ENCODE measurements at regions not wholly inside any gene's neighbourhood (a gene's known extent, or its start where the extent isn't known, plus 50 kb on each side); places are given as distances from the start of the nearest gene placed in this dataset.
"Not testable (repeated sequence)": the region's sequence is repeated elsewhere in the genome, so short reads cannot be mapped to it uniquely, and the experiment has no call there.

DNA sequence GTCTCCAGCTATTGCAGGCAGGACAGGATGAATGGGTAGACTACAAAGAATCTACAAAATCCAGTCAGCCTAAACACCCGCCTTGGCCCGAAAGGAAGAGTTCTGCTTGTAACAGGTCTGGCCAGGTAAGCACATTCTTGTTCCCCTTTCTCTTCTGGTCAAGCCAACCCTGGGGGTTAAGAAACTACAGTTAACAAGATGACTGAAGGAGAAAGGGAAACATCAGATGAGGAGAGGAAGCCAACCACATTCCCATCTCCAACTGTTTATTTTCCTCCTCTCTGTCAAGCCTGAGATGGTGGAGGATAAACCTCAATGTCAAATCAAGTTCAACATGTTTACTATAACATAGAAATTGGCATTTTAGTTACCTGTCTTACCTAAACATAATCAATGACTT is 198.9 kb downstream of the IPMK start:
- DNase-seq (ENCODE audit: low read depth in 2 of 2, low spot score in 1 of 2) = no peak

GRCh38 chr10:58066979-58067378 is 200.7 kb downstream of the IPMK start:
- no peak for DNase-seq (ENCODE audit: low read depth in 2 of 2, low spot score in 1 of 2)

GRCh38 chr10:58066126-58066525 is 201.6 kb downstream of the IPMK start:
- DNase-seq (ENCODE audit: low read depth in 2 of 2, low spot score in 1 of 2) = no peak

- no peak for DNase-seq (ENCODE audit: low read depth in 2 of 2, low spot score in 1 of 2)
Measured at GRCh38 chr10:58065529-58065815, 202.2 kb downstream of the IPMK start.

DNA sequence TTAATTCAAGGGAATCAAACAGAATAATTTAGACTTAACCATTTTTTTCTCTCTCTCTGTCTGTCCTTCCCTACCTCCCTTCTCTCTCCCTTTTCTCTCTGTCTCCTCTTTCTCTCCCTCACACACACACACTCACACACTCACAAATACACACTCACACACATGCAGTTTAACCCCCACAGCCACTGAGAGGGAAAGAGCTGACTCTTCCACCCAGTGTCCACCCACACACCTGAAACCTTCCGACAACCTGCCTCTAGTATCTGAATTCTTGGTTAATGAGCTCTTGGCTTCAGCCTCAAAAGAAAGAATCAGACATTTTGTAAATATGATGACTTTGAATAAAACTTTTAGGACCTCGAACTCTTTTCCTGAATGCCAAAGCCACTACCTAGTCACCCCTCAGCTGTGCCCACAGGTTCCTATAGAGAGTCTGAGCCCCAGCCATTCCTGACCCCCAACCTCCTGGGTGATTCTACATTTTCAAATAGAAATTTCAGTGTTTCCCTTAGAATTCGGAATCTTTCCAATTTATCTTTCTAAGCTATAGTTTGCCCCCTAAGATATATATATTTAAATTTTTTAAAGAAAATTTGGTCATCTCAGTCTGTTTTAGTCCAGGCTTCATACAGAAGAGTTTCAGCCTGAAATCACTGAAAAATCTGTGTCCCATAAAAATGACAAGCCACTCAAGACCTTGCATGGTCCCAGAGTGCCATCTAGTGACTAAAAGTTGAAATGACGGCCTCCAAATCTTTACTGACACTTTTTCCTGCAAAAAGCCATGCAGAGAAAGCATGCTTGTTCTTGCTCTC is 202.8 kb downstream of the IPMK start:
- DNase-seq (ENCODE audit: low read depth in 2 of 2, low spot score in 1 of 2) = peak in 1 of 2 donors; percentile 1

GRCh38 chr10:58063861-58064480 is 203.7 kb downstream of the IPMK start:
- DNase-seq (ENCODE audit: low read depth in 2 of 2, low spot score in 1 of 2) = no peak

- DNase-seq (ENCODE audit: low read depth in 2 of 2, low spot score in 1 of 2) = not testable (repeated sequence)
Measured at GRCh38 chr10:58058683-58059082, 209.0 kb downstream of the IPMK start.

DNA sequence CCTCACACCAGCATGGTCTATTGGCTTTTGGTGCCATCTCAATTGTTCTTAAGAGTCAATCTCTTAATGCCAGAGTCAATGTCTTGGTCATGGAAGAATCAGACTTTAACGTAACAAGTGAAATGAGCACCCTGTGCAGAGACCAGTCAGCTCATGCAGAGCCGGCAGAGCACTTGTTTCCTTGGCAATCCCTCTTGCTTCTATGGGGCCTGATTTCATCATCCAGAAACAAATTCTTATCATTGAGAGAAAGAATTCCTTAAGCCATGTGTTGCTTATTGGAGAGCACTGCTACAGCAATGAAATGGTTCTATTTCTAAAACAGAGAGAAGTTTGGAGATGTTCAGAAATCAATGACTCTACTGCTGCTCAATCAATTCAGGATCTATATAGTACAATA is 212.8 kb downstream of the IPMK start:
- DNase-seq (ENCODE audit: low read depth in 2 of 2, low spot score in 1 of 2) = no peak

- no peak for DNase-seq (ENCODE audit: low read depth in 2 of 2, low spot score in 1 of 2)
Measured at GRCh38 chr10:58052772-58053171, 214.9 kb downstream of the IPMK start.

DNA sequence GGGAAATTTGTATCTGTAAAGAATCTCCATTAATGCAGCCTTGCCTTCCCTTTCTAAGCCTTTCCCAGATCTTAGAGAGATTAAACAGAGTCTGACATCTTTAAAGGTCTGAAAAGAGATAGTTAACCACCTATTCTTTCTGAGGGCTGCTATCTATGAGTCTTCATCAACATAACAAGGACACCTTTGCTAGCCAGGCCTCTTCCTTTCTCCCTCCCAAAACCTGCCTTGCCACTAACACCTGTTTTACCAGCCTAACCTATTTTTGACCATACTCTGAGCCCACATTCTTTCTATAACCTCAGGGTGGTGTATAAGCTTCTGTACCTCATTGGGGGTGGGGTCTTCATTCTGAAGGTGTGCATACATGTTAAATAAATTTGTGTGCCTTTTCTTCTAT is 217.1 kb downstream of the IPMK start:
- no peak for DNase-seq (ENCODE audit: low read depth in 2 of 2, low spot score in 1 of 2)

GRCh38 chr10:58048936-58049335 is 218.8 kb downstream of the IPMK start:
- DNase-seq (ENCODE audit: low read depth in 2 of 2, low spot score in 1 of 2) = no peak

- no peak for DNase-seq (ENCODE audit: low read depth in 2 of 2, low spot score in 1 of 2)
Measured at GRCh38 chr10:58044072-58044471, 223.6 kb downstream of the IPMK start.

GRCh38 chr10:58041901-58042300 is 225.8 kb downstream of the IPMK start:
- DNase-seq (ENCODE audit: low read depth in 2 of 2, low spot score in 1 of 2) = no peak

DNA sequence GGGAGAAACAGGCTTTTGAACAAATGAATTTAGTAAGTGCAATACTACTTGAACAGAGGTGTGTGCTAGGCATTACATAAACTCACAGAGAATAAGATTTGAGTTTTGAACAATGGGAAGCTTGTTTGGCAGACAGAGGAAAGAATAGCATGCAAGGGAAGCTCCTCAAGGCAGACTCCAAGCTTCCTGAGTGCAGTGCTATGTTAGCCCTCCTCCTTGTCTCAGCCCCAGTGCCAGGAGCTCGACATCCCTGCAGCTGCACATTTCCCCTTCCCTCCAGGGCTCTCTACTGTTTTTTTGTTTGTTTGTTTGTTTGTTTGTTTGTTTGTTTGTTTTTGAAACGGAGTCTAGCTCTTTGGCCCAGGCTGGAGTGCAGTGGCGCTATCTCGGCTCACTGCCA is 237.5 kb downstream of the IPMK start:
- DNase-seq (ENCODE audit: low read depth in 2 of 2, low spot score in 1 of 2) = no peak

GRCh38 chr10:58028597-58029366 is 238.9 kb downstream of the IPMK start:
- DNase-seq (ENCODE audit: low read depth in 2 of 2, low spot score in 1 of 2) = no peak

GRCh38 chr10:58027426-58027825 is 240.3 kb downstream of the IPMK start:
- DNase-seq (ENCODE audit: low read depth in 2 of 2, low spot score in 1 of 2) = no peak

DNA sequence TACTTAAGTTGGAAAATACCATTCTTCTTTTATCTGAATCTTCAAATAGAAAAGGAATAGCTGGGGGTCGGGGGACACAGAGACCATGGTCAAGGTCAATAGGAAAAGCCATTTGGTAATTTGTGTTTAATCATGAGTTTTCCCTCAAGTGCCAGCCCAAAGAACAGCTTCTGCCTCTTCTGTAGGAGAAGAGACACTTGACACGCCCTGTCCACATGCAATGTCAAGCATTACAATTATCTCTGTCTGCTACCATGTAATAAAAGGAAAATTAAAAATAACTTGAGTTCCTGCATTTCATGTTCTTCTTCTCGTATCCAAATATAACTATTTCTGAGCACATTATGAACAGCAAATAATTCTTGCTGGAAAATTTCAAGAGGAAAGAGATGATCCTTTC is 241.7 kb downstream of the IPMK start:
- DNase-seq (ENCODE audit: low read depth in 2 of 2, low spot score in 1 of 2) = no peak

- DNase-seq (ENCODE audit: low read depth in 2 of 2, low spot score in 1 of 2) = no peak
Measured at GRCh38 chr10:58023341-58024073, 244.2 kb downstream of the IPMK start.

DNA sequence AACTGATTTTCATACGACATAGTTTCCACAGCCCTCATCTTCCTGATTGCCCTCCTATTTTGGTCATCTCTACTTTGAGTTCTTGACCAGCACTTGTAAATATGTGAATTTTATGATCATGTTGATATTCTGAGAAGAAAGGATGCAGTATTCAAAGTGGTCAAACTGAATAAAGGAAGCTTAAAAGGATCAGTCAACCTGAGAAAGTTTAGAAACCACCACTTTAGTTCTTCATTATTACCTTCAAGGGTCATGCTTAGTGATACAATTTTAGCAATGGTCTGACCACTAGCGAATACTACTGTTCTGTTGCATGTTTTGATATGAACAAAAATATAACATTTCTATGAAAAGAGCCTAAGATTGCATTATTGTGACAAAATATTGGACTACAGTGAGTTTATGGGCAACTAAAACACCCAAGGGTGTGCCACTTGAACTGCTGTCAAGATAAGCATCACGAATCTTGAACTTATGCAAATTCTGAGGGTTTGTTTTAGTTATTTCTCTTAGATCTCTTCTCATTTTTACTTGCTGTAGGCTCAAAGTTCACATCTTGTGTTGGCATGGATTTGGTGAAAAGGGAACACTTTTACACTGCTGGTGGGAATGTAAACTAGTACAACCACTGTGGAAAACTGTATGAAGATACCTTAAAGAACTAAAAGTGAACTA is 247.7 kb downstream of the IPMK start:
- DNase-seq (ENCODE audit: low read depth in 2 of 2, low spot score in 1 of 2) = no peak

DNA sequence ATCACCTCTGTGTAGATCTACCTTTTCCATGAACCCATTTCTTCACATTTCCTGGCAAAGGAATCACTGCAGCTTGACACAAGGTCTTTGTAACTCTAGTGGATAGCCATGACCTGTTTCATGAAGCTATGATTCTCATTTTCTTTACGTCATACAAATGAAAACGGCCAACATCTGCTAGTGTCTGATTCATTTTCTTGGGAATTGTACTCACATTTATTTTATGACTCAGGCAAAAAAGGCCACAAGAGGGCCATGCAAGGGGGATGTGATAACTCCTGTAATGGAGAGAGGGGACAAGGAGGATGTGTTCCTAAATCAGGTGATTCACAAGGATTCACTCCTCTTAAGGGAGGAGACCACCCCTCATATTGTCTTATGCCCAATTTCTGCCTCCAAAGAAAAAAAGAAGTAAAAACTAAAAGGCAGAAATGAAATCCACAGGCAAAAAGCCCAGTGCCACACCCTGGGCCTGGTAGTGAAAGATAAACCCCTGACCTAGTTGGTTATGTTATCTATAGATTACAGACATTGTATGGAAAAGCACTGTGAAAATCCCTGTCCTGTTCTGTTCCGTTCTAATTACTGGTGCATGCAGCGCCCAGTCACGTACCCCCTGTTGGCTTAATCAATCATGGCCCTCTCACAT is 249.9 kb downstream of the IPMK start:
- no peak for DNase-seq (ENCODE audit: low read depth in 2 of 2, low spot score in 1 of 2)

GRCh38 chr10:58016614-58017013 is 251.1 kb downstream of the IPMK start:
- no peak for DNase-seq (ENCODE audit: low read depth in 2 of 2, low spot score in 1 of 2)

All from stimulated activated CD8-positive, alpha-beta memory T cell treated with anti-CD3 and anti-CD28 coated beads, Interleukin-4, amount 100 ng/mL, for 4 hours (primary cell).